Left renal pelvis (tissue), 4 donors: ENCODE measurements at regions not wholly inside any gene's neighbourhood (a gene's known extent, or its start where the extent isn't known, plus 50 kb on each side); places are given as distances from the start of the nearest gene placed in this dataset.
"Not testable (repeated sequence)": the region's sequence is repeated elsewhere in the genome, so short reads cannot be mapped to it uniquely, and the experiment has no call there.

Source experiments
- DNase-seq, 4 donors: peaks; one replicate each; pipeline ENCODE4 v3.0.0-alpha.2; 2013; ENCODE audit warnings: low read depth in 4 of 4, low spot score in 3 of 4

DNA sequence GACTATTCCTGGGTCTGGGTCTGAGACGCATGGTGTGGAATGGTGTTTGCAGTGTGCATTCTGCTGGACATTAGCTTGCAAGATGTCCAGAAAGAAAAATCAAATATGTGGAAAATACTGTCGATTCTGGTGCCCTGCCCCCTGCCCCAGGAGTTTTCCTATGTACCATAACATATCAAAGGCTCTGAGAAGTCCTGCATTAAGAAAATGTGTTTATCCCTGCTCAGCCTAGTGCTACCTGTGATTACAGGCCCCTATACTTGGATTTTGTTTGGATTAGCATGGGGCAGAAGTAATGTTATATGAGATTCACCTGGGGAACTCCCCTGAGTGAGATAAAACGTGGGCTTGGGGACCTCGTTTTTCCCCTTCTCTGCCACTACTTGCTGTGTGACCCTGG, 325.0 kb downstream of the CBLN1 start:
- DNase-seq: no peak

DNA sequence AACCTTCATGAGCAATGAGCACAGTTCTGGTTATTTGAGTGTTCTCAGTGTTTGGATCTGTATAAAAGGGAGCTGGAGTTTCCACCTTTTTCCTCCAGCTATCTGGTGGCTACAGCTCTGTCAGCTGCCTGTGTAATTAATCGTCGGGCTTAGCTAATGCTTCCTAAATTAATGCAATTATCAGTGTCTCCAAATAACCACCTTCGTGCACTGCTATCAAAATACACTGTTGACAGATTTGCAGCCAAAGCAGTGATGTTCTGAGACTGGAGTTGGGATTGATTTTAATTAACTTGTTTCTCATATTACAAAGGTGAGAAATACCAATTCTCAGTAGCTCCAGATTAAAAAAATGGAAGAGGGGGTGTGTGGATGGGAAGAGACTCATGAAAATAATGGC, 325.8 kb downstream of the CBLN1 start:
- no peak for DNase-seq

DNA sequence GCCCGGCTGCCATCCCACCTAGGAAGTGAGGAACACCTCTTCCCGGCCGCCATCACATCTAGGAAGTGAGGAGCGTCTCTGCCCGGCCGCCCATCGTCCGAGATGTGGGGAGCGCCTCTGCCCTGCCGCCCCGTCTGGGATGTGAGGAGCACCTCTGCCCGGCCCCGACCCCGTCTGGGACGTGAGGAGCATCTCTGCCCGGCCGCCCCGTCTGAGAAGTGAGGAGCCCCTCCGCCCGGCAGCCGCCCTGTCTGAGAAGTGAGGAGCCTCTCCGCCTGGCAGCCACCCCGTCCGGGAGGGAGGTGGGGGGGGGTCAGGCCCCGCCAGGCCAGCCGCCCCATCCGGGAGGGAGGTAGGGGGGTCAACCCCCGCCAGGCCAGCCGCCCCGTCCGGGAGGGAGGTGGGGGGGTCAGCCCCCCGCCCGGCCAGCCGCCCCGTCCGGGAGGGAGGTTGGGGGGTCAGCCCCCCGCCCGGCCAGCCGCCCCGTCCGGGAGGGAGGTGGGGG, 330.0 kb downstream of the CBLN1 start:
- not testable (repeated sequence) for DNase-seq

DNA sequence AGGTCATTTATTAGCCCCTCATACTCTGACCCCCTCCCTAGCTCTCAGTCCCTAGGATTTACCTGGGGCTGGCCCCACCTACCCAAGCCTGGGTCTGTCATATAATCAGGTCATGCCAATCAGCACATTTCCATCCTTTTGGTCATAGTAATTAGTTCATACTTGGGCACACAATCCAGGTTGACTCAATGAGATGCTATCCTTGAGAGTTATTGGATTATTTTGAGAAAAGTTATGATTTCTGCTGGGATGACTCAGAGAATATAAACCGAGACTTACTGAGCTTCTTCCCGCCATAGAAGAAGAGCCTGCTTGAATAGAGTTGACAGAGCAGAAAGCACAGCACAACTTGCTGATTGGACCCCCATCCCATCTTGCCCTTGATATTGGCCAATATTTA, 331.5 kb downstream of the CBLN1 start:
- no peak for DNase-seq

DNA sequence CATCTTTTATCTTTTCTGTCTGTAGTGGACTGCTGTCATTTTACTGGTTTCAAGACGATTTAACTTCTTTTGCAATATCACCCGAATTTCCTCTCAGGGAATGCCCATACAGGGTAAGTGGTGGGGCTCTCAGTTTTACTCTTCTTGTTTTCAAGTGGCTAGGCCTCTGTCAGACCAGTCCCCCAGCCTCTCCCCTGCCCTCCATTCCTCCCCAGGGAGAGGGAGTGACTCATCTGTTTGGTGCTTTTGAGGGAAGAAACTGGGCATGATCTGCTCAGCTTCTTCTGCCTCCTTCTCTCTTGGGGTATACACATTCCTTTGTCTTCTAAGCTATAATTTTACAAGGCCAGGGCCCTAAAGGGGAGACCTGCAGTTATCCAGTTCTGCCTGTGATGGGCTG, 332.0 kb downstream of the CBLN1 start:
- no peak for DNase-seq

DNA sequence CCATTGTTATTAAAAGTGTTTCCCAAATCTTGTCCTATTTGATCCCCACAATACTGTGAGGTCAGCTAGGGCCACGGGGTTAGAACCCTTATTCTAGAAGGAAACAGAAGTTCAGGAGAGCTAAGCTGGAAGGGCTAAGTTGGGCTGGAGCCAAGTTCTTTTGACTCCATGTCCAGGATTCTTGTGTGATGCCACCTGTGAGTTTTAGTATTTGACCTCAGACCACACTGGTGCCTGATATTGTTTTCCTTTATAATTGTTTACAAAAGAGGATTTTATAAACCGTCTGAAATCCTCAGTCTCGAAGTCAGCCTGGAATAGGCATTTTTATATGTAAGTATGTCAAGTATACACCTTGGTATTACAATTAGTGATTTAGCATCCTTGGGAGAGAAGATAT, 332.7 kb downstream of the CBLN1 start:
- DNase-seq: no peak

- no peak for DNase-seq
Observed at GRCh38 chr16:48947371-48947713, 334.3 kb downstream of the CBLN1 start.

- DNase-seq: no peak
Observed at GRCh38 chr16:48946686-48947370, 334.8 kb downstream of the CBLN1 start.

DNA sequence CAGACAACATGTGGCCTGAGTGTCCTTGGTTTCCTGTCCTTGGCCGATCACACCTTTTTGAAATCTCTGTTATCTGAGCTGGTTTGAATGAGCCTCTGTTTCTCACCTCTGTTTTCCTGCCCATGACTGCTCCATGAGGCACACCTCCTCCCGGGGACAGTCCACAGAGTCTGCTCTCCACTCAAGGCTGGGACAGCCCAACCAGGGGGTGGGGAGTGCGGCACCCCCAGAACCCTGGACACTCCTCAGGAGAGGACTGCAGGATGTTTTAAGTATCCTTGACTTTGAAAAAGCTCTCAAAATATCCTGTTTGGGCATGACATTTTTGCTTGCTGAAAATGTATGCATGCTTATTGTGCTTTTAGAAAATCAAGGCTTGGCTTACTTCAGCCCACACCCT, 333.0 kb upstream of the N4BP1 start:
- no peak for DNase-seq

DNA sequence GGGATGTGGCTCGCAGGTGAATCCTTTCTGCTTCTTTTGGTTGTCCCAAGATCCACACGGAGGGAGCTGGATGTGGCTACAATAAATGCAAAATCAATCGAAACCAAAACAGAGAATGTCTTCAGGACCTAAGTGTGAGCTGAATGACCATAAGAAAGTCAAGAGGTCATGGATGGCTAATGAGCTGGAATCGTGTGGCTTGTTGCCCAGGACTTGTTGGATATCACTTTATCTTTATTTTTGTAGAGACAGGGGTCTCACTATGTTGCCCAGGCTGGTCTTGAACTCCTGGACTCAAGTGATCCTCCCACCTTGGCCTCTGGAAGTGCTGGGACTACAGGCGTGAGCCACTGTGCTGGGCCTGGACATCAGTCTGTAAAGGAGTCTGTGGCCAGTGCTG, 326.8 kb upstream of the N4BP1 start:
- no peak for DNase-seq

- no peak for DNase-seq
Observed at GRCh38 chr16:48932216-48932855, 322.4 kb upstream of the N4BP1 start.

DNA sequence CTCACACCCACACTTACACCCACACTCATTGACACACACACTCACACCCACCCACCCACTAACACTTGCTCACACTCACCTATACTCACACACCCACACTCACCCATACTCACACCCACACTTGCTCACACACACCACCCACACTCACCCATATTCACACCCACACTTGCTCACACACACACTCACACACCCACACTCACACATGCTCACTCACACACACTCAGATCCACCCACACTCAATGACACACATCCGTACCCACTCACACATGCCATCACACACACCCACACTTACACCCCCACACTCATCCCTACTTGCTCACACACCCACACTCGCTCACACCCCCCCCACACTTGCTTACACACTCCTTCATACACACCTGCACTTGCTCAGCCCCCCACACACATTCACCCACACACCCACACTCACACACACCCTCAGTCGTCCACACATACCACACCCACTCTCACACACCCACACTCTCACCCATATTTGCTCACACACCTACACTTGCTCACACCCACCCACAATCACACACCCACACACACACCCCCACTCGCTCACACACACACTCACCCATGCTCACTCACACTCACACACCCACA, 321.1 kb upstream of the N4BP1 start:
- no peak for DNase-seq

- DNase-seq: no peak
Observed at GRCh38 chr16:48919791-48920190, 309.8 kb upstream of the N4BP1 start.

DNA sequence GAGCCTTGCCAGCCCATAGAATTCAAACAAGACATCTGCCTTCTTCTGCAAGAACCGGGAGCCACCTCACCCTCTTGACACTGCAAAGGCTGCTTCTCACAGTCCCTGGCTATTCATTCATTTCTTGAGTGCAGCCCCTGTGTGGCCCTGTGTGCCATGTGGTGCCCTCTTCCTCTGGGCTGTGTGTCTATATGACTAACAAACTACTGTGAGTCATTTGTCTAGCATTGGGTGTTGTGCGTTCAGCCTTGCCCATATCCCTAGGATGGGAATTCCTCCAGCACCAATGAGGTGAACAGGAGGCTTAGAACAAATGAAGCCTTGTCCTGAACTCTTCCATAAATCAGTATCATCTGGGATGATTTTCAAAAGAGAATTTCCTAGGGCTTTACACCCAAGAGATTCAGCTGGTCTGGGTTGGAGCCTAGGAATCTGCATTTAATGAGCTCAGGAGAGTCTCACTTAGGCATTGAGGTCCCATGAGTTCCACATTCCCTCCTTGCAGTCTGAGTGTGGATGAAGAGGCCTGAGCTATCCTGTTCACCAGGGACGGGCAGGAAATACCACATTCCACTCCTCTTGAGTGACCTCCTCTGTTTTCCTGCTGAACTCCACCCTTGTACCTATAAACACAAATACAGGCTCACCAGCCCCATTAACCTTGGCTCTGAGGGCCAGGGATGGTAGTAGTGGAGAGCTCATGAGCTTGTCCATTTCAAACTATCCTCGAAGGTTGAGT, 308.7 kb upstream of the N4BP1 start:
- DNase-seq: no peak

- no peak for DNase-seq
Observed at GRCh38 chr16:48916566-48916965, 306.6 kb upstream of the N4BP1 start.

- DNase-seq: no peak
Observed at GRCh38 chr16:48914070-48914469, 304.1 kb upstream of the N4BP1 start.

DNA sequence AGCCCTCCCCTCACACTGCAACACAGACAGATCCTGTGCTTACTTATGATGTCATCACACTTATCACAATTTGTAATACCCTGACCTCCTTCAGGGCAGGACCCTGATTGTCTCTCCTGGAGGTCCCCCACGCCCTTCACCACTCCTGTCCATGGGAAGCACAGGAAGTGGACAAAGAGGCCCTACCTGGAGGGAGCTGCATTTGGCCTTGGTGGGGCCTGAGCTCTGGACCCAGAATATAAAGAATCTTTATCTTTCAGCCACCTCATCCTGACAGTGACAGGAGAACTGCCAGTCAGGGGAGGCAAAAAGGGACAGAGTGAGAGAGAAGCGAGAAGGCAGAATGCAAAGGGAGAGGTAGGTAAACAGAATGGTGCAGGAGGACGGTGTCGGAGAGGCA, 303.4 kb upstream of the N4BP1 start:
- DNase-seq: no peak

DNA sequence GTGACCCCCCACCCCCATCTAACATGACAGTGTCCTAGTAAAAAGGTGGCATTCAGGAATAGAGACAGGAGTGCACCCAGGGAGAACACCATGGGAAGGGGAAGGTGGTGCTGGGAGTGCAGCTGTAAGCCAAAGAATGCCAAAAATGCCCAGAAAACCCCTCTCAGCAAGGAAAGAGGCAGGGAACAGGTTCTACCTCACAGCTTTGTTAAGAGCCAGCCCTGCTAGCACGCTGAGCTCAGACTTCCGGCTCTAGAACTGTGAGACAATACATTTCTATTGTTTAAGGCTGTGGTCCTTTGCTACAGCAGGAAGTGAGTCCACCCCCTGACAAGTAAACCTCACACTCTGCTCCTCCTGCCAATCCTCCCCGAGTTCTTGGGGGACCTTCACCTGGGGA, 302.4 kb upstream of the N4BP1 start:
- no peak for DNase-seq

DNA sequence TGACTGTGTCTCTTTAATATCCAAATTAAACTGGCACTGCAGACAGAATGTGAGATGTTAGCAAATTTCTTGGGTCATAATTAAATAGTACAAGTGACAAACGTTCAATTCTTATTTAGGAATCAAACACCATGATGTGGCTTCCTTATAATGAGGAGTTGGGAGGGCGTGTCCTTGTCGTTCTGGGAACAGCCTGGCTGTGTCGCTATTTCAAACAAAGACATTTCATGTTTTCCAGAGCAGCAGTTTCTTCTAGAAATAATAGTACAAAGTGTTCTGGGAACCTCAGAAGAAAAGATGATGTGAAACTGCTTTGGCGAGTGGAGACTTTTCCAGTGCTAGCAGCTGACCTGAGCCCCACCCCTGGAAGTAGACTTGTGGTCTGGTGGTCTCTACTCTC, 301.7 kb upstream of the N4BP1 start:
- no peak for DNase-seq

- no peak for DNase-seq
Observed at GRCh38 chr16:48910214-48910613, 300.2 kb upstream of the N4BP1 start.

DNA sequence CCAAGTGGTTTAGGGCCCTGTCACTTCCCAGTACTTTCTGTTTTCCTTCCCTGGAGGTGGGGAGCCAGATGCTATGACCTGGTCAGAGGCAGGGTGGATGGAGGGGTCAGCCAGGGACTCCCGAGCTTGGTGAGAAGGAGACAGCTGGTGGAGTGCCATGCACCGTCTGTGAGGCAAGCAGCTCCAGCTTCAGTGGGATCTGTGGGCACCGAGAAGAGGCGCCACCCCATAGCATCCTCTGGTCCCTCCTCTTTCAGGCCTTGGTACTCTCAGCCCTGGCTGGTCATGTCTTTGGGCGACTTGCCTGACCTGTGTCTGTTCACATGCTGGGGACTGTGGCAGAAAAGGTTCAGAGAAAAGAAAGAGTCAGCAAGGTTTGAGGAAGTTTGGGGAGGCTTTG, 299.3 kb upstream of the N4BP1 start:
- DNase-seq: no peak
